HK-2 (cell line): ENCODE measurements at regions not wholly inside any gene's neighbourhood (a gene's known extent, or its start where the extent isn't known, plus 50 kb on each side); places are given as distances from the start of the nearest gene placed in this dataset.
"Not testable (repeated sequence)": the region's sequence is repeated elsewhere in the genome, so short reads cannot be mapped to it uniquely, and the experiment has no call there.

Experiments used
- DNase-seq: peaks from one replicate; pipeline ENCODE4 v3.0.0-alpha.2; 2018; ENCODE audit not compliant: unreplicated experiment

DNA sequence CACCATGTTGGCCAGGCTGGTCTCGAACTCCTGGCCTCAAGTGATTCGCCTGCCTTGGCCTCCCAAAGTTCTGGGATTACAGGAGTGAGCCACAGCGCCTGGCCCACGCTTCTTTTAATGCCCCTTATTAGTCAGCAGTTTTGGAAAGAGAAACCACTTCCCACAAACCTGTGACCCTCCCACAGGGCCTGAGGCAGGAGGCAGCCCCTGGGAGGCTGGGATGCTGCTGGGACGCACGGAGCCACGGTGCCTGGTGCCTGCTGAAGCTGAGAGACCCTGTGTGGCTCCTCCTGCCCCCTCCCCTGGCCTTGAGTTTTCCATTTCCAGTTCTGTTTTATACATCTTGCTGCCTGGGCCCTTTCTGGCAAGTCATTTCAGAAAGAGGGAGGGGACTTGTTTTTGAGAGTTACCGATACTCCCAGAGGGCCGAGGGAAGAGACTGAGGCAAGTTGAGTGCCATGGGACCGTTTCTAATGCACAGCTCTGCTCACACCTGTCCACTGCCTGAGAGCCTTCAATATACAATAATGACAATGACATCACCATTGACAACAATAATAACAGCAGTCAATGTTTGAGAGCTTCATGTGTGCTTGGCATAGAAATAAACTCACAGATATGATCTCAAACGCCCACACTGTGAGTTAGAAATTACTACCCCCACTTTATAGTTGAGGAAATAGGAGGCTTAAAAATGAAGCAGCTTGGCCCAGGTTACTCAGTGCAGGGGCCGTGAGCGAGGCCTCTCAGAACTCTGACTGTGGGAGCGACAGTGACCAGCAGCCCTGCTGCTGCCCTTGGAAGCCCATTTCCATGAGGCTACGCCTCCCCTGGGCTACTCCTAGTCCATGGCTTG, 78.1 kb upstream of the YWHAQ start:
- no peak for DNase-seq

GRCh38 chr2:9709539-9710285, 78.9 kb upstream of the YWHAQ start:
- DNase-seq, result no peak

DNA sequence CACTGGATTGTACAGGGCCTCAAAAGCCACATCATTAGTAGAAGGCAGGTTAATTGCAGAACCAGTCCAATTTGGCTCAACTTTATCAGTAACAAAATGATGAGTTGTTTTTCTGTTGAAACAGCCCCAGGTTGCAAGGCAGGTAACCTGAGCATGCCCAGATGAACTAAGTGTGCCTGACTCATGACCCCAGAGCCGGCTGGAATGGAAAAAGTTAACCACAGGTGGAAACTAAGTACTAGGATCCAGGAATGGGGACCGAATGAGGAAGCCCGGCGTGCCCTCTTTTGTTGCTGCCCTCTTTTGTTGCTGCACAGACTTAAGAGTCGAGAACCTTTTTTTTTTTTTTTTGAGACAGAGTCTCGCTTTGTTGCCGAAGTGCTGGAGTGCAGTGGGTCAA, 79.5 kb upstream of the YWHAQ start:
- no peak for DNase-seq

GRCh38 chr2:9712263-9712662, 81.5 kb upstream of the YWHAQ start:
- DNase-seq, result no peak

GRCh38 chr2:9714630-9715214, 83.9 kb upstream of the YWHAQ start:
- no peak for DNase-seq

DNA sequence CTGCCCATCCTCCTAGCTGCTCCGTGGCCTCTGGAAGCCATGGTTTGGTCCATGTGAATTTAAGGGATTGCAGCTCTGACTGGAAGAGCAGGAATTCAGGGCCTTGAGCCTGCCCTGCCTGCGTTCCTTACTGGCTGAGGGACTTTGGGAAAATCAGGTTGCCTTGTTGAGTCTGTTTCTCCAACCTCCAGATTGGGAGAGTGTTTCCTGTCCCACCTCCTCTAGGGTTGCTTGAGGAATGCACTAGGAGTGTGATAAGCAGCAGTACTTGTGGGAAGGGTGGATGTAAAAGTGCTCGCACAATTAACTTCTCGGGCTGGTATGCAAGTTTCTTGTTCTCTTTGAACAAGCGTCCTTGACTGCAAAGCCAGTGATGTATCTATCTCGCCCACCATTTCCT, 84.4 kb upstream of the YWHAQ start:
- no peak for DNase-seq

- DNase-seq, result no peak
Measured at GRCh38 chr2:9717886-9718451, 87.2 kb upstream of the YWHAQ start.

GRCh38 chr2:9720352-9721093, 89.7 kb upstream of the YWHAQ start:
- no peak for DNase-seq

- no peak for DNase-seq
Measured at GRCh38 chr2:9721344-9721743, 90.5 kb upstream of the YWHAQ start.

DNA sequence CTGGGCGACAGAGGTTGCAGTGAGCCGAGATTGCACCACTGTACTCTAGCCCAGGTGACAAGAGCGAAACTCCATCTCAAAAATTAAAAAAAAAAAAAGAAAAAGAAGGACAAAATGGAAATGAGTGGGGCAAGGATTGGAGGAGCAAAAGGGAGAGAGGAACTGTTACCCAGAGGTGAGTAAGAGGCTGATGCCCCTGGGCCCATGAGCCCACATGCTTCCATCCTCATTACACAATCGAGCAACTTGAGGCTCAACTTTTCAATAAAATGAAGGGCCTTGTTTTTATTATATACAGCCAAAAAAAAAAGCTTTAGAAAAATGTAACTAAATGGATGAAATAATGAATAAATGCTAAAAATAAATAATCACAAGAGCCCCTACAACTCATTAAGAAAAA, 91.7 kb upstream of the YWHAQ start:
- DNase-seq, result no peak

DNA sequence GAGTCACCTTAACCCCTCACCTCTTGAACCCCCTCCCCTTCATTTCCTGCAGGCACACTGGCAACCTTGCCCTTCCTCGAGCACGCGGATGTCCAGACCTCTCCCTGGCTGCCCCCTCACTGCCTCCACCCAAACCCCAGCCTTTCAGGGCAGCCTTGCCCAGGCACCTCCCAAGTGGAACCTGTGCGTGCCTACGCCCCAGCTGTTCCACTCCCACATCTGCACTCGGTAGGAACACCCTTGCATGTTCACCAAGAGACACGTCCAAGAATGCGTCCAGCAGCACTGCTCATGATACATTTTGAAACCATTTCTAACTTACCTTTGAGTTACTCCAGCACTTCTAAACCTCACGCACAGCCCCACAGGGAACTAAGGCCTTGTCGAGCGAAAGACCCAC, 93.8 kb upstream of the YWHAQ start:
- no peak for DNase-seq

DNA sequence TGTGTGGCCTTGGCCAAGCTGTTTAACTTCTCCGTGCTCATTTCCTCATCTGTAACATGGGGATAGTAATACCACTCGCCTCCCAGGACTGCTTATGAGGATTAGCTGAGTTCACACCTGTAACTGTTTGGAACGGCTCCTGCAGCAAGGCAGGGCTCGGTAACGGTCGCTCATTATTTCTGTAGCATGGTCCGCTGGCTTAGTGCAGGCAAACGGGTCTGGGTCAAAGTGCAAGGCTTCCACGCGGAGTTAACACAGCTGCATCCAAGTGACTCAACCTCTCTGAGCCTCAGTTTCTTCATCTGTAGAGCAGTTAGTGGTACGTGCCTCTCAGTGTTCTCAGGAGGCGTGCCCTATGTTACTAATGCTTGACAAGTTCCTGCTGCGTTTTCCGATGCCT, 94.3 kb upstream of the YWHAQ start:
- DNase-seq, result no peak

GRCh38 chr2:9726016-9726415, 95.2 kb upstream of the YWHAQ start:
- DNase-seq, result not testable (repeated sequence)

DNA sequence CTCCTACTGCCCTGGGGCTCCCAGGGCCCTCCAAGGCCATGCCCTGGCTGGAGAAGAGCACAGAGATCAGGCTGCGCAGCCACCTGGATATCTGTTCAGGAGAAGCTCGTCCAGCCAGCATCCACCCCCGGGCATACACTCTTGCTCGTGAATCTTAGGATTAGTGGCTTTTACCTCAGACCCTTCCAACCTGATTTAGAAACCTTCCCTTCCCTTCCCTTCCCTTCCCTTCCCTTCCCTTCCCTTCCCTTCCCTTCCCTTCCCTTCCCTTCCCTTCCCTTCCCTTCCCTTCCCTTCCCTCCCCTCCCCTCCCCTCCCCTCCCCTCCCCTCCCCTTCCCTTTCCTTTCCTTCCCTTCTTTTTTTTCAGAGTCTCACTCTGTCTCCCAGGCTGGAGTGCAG, 99.7 kb upstream of the YWHAQ start:
- not testable (repeated sequence) for DNase-seq

- DNase-seq, result no peak
Measured at GRCh38 chr2:9732824-9733223, 102.0 kb upstream of the YWHAQ start.

GRCh38 chr2:9734308-9734707, 103.5 kb upstream of the YWHAQ start:
- no peak for DNase-seq

DNA sequence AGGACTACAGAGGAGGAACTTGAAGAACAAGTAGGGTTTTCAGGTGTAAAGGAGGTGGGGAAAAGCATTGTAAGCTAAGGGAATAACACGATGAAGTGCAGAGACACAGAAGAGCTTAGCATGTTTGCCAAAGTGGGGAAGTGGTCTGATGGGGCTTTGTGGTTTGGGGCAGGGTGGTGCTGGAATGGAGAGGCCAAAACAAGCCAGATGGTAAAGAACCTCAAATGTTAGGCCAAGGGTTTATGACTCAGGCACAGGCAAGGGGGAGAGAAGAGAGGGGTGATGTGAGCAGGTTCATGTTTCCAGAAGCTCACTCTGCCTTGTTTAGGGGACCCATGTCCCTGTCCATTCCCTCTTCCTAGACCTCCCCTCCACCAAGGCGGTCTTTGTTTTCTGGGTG, 104.5 kb upstream of the YWHAQ start:
- no peak for DNase-seq

- DNase-seq, result no peak
Measured at GRCh38 chr2:9736021-9736420, 105.2 kb upstream of the YWHAQ start.

DNA sequence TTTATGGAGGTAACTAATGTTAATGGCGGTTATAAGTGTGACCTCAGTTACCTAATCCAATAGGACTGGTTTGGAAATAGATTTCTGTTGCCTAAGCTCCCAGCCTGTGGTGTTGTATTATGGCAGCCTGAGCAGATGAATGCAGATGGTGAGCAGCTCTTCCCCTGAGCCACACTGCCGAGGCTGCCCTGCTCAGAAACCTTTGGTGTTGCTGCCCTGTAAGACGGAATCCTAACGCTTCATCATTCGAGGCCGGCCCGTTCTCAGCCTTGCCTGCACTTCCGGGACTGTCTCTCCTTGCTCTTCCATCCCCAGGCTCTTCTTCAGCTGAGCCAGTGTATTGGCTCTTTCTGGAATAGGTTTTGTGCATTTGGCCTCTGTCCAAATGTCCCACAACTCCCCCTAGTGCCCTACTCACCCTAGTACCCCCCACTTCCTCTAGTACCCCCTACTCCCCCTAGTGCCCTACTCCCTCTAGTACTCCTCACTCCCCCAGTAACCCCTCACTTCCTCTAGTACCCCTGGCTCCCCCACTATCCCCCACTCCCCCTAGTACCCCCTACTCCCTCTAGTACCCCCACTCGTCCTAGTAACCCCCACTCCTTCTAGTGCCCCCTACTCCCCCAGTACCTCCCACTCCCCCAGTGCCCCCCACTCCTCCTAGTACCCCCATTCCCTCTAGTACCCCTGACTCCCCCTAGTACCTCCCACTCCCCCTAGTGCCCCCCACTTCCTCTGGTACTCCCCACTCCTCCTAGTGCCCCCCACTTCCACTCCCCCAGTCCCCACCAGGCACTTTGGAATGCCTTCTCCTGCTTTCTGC, 106.0 kb upstream of the TAF1B start:
- no peak for DNase-seq

GRCh38 chr2:9738062-9738461, 105.2 kb upstream of the TAF1B start:
- DNase-seq, result no peak
